GM12892 (cell line): ENCODE measurements at regions not wholly inside any gene's neighbourhood (a gene's known extent, or its start where the extent isn't known, plus 50 kb on each side); places are given as distances from the start of the nearest gene placed in this dataset.

Source experiments
- POLR2A ChIP-seq: IDR thresholded peaks from 2 replicates; pipeline ENCODE4 v1.6.1; 2011; ENCODE audit warnings: low read depth, low read length, control low read depth
- POLR2AphosphoS5 ChIP-seq: IDR thresholded peaks from 2 replicates; pipeline ENCODE4 v1.6.1; 2011; ENCODE audit warnings: low read depth, low read length, control low read depth
- TAF1 ChIP-seq: IDR thresholded peaks from 2 replicates; pipeline ENCODE4 v1.6.1; 2011; ENCODE audit warnings: low read depth, mild to moderate bottlenecking, control low read depth, low read length, borderline replicate concordance

DNA sequence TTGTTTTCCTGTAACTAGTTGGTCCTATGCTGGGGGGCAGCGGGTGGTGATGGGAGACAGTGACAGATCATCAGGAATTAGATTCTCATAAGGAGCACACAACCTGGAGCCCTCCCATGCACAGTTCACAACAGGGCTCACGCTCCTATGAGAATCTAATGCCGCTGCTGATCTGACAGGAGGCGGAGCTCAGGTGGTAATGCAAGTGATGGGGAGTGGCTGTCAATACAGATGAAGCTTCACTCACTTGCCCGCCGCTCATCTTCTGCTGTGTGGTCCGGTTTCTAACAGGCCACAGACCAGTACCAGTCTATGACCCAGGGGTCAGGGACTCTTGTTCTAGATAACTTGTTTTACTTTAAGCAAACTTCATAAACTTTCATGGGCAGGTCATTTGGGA is 205.3 kb upstream of the SLC14A2 start:
- no peak for TF ChIP-seq POLR2A
- no peak for TF ChIP-seq TAF1
- TF ChIP-seq POLR2AphosphoS5, result no peak
